GM19372 (cell line): ENCODE measurements at regions not wholly inside any gene's neighbourhood (a gene's known extent, or its start where the extent isn't known, plus 50 kb on each side); places are given as distances from the start of the nearest gene placed in this dataset.

Experiments
- ATAC-seq: cut with Tn5 transposase; IDR thresholded peaks from one replicate; pipeline ENCODE4 v1.9.1; 2021; ENCODE audit warnings: mild to moderate bottlenecking, low read depth, moderate library complexity; ENCODE audit not compliant: unreplicated experiment

DNA sequence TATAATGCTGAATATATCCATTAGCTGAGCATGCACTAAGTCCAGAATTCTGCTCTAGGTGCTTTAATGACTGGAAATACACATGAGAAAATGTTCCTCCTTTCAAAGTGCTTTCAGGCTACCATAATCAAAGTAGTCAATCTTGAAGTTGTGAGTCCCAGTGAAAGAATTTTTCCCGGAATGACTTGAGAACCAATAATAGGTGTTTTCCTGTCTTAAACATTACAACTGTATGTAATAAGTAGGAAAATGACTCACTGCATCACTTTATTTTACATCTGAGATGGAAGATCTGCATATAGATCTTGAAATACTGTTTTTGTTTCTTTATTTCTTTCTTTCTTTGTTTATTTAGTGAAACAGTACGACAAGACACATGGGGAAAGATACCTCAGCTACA lies 437.4 kb upstream of the JAG1 start:
- no peak for ATAC-seq

DNA sequence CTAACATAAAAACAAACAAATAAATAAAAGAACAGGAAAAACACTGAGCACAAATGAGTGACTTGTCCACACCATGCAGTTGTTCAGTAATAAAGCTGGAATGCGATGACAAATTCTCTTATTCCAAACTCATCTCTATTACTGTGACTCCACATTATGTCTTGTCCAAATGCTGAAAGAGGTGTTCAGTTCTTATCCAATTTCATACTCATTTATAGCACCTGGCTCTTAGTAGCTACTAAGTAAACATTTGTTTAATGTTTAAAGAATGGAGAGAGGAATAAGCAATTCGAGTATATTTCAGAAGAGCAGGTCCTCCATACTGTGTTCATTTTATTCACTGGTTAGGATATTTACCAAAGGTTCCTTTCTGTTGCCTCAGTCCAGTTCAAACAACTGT lies 439.0 kb upstream of the JAG1 start:
- ATAC-seq, result no peak

DNA sequence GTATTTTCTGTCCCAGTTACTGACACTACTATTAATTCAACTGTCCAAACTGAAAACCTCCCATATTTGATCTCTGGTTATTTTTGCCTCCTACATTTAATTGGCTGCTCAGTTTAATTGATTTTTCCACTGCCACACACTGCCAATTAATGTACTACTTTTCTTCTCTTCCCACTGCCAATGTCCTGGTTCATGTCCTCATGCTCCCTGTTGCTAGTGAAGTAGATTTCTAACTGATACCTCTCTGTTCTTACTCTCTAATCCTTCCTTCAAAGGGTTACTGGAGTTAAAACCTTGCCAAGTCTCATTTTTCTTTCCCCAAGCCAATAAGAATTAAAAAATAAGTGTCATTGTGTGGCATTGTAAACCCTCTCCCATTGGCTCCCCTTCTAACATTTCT lies 440.6 kb upstream of the JAG1 start:
- no peak for ATAC-seq

DNA sequence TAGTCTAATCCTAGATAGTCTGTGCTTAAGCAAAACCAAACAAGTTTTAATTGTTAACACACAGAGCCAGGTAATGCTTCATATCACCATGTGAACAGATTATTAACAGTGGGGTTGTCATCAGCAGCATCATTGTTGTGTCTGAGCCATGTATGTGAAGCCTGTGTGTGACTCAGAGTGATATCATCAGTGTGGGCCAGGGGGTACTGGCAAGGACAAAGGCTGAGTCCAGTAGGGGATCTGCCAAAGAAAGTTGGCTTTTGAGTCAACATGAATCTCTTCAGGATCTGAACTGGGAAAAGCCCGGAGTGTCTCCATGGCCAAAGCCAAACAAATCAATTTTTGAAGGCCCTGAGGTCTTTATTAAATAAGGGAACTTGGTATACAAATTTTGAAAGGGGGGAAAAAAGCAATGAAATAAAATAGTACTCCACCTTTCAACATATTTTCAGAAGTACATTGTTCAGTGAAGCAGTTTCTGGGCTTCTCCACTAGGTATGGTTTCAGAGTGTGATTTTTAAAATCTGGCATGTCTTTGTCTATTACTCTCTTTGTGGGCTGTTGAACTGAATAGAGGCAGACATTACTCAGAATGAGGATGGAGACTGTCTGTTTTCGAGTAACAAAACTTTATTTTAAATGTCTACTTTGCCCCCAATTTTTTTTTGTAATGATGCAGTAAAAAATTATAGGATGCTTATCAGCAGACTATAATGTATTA lies 444.2 kb upstream of the JAG1 start:
- ATAC-seq, result no peak

DNA sequence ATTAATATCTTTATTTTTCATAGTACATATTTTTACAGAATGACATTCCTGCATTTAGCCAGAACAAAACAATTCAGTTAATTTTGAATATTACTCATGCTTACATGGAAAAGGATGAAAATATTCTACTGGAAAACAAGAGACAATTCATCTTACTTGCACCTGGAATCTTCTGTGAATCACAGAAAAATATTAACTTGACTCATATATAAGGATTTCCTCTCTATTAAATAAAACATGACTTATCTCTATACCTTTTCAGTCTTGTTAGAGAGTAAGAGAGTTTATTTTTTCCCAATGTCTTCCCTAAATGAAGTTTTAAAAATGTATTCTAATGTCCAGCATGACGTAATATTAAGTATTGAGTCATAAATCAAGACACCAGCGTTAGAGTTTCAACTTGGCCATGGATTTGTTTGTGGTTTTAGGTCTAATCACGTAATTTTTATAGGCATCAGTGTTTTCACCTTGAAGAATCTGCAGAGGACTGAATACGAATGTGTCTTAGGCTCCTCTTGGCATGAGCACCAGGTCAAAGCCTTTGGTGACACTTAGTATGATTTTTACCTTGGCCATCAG lies 445.1 kb upstream of the JAG1 start:
- ATAC-seq, result no peak

DNA sequence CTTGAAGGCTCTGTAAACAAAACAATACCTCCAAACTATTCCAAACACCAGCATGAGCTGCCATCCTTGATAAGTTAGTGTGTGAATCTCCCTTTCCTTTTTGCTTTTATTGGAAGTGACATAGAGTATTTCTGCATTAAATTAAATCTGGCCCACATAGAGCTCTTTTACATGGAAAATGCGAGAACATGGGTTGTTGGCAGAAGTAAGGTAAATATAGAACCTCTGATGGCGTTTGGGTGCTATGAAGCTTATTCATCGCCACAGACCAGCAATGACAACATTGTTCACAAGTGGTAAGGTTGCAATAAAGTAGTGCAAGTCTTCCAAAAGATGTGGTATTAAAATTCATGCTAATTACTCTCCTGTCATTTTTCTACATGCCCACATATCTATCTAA lies 445.8 kb upstream of the JAG1 start:
- no peak for ATAC-seq

DNA sequence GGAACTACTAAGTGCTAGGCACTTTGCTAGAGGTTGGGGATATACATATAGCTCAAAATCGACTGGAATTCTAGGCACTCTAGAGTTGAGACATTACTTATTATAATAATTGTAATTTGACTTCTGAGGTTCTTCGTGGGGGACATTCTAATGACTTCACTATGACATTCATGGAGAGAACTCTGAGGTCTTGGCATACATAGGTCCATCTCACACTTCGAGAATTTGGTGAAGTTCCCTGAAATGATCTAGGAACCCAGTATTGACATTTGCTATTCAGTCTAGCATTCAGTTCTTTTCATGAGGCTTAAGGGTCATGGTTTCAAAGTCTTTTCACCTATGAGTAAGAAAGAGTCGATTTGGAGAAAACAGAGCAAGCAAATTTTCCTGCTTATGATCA lies 446.6 kb upstream of the JAG1 start:
- no peak for ATAC-seq

DNA sequence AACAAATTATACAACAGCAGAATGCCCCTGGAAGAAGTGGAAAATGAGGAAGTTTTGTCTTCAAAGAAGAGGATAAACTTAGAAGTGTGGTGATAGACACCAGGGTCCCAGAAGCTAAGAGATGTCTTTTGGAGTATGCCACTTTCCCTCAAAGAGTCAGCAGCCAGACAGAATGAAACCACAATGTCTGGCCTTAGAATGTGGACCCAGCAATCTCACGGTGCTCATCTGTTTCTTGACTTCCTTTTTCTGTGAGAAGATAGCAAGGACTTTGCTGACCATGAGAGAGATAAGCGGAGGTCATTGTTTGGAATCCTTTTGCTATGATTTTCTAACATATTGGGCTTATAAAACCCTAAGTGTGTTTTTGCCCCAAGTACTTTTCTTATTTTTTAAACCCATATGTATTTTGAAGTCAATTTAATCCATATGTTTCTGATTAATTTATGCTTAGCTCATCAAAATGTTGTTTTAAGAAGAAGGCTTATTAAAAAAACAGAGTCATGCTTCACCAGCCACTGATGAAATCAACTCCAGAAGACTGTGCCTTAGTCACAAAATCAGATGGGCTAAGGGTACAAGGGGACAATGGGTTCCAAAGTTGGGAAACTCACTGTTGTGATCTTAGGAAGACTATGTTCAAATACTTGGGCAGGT lies 451.2 kb upstream of the JAG1 start:
- no peak for ATAC-seq

DNA sequence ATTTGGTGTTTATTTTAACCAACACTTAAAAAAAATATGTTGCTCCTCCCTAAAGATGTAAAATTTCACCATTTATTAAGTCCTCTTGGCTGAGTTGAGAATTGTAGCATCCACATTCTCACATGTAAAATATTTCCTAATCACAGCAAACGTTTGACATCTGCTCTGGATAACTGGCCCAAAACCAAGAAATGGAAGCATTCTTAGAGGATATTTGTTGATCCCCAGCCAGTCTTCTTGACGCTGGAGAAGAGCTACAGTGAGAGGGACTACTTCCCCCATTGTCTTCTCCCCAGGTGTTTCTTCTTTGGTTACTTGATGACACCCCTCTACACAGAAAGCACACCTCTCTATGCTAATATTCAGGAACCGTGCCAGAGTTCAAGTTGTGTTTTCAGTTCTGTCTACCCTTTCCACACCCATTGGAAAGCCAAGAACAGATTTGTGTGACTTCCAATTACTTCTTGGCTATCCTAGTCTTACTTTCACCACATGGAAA lies 454.5 kb upstream of the JAG1 start:
- no peak for ATAC-seq

DNA sequence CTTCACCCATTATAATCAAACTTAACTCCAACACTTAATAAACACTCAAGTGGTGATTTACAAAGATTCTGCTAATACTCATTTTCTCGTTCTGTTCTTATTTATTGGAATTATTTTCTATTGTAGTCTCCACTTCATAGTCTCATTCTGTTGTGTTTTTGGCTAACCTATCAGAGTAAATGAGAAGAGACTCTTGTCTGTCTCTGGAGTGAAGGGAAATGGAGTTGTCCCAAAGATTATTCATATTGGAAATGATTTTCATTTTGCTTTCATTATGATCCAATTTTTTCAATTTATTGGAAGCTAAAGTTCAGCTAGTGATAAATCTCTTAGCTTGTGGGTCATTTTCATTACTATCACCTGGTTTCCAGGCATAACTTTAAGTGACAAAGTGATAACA lies 454.9 kb upstream of the JAG1 start:
- no peak for ATAC-seq

DNA sequence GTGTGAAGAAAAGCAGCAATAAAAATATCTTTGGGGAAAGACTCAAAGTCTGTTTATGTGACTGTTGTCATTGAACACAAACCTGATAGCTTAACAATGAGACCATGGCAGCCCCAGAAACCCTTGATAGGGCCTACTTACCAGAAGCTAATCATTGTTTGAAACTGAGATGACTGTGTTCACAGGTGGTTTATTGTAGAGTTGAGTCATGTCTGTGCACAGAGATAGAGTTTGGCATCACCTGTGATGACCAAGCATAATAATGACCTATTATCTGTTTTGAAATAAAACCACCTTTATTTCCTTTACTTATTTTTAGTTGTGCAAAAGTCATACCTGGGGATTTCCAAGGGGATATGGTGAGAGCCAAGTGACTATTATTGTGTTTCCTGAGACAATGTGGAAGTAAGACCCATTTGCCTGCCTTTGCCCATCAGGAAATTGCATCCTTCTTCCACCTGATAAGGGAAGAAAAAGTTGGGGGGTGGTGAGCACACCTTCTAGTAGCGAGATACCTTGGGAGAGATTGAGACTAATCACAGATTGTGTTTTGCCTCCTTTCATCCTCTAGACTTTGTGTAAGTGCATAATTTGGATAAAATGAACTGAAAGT lies 456.9 kb upstream of the JAG1 start:
- no peak for ATAC-seq

DNA sequence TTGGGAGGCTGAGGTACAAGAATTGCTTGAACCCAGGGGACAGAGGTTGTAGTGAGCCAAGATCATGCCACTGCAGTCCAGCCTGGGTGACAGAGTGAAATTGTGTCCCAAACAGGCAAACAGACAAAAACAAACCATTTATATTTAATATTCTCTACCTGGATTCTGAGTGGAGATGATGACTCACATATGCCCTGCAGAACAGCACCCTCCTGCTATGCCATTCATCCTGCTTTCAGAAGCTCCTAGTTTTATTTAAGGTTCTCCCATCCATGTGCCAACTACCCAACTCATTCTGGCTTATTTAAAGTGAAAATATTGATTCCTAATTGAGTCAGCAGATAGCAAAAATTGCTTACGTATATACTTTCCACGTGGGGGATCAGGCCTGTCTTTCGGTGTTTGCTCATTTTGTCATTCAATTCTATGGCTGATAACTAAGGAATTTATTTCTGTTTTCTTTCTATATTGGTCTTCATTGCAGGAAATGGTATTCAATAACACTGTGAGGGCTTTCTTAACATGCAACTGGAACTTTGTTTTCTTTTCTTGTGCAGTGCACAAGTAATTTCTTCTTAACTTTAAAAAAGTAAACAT lies 459.1 kb upstream of the JAG1 start:
- no peak for ATAC-seq

DNA sequence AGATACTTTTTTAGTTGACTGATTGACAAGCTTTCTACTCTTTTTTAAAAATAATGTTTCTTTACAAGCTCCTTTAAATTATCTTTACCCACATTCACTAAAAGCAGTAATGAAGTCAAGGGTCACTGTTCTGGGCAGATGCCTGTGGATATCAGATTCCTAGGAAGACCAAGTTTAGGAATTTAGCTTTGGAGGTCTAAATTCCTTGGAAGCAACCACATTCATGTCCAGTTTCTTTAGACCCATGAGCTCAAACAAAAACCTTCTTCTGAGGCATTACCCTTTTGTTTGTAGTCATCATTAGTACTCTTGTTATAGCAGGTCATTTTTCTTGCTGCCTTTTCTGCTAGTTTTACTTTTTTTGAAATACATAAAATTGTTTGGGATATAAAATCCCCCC lies 462.9 kb upstream of the JAG1 start:
- ATAC-seq, result no peak

DNA sequence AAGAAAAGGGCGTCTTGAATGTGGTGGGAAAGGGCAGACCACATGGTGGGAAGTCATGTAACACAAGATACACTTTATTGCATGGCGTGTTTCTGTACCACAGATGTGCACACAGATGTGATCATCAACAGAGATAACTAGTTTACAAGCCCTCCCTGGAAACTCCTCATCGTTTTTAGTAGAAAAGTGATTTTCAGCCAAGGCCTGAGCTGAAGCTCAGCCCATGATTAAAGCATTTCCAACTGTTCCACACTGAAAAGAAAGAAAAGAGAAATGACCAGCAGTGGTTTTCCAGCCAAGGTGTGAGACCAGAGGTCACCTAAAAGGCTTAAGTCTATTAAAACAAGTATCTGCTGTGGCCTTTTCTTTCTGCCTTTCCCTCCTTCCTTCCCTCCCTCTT lies 463.9 kb upstream of the JAG1 start:
- ATAC-seq, result no peak

DNA sequence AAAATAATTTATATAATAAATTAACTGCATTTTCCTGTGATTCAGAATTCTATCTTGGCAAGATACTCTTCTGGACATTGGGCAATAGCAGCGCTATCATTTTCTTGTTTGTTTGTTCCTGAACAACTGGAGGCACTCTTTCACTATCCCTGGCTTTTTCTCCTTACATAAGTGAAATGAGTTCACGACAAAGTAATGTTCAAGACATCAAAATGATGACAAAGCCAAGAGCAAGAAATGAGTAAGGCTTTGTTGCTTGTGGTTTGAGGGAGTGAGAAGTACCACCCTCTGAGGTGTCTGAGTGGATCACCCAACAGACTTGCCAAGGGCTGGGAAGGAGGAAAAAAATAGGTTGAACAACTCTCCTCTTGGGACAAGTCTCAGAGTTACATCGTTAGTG lies 466.6 kb upstream of the JAG1 start:
- no peak for ATAC-seq

DNA sequence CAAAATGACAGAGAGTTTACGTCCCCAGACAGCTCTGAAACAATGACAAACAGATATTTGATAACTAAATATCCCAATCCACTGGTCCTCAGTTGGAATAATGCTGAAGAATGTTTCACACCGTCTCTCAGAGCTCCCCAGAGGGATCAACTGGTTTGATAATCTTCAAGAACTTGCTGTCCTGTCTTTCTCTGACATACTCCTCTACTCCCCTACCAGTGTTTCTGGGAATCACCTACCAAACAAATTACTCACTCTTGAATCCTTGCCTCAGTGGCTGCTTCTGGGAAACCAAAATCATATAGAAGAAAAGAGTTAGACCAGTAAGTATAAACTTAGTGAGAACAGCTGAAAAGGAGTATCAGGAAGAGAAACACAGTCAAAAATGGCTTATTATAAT lies 469.7 kb upstream of the JAG1 start:
- ATAC-seq, result no peak

DNA sequence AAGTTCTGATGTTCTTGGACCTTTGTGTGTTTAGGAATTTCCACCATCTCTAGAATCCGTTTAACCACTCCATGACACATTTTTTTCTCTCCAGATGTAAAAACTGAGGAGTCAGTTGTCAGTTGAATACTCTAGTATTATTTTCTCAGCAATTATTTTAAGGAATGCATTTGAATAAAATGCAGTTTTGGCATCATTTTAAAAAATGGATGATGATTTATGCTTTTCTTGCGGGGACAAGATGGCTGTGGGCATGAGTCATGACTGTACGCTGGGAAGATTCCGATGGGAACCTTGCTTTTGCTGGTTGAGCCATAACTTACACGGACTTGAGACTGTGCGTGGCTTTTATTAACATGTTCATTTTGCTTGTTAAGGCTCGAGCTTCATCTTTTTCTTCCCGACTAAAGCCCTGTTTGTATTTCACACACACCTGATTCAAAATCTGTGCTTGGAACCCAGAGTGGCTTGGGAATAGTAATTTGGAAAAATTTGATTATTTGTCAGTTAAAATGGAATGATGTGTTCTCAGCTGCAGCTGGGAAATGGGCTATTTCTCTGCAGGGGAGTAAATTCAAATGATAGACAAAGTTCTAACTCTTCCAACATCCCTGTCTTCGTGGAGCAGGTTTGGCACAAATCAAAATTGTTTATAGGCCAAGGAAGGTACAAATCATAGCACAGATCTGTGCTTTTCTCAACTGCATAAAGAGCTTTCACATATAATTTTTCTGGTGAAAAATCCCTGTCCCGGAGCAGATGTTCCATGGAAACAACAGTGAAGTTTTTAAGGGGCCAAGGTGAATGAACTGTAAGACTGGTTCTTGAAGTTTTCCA lies 470.5 kb upstream of the JAG1 start:
- ATAC-seq, result no peak

DNA sequence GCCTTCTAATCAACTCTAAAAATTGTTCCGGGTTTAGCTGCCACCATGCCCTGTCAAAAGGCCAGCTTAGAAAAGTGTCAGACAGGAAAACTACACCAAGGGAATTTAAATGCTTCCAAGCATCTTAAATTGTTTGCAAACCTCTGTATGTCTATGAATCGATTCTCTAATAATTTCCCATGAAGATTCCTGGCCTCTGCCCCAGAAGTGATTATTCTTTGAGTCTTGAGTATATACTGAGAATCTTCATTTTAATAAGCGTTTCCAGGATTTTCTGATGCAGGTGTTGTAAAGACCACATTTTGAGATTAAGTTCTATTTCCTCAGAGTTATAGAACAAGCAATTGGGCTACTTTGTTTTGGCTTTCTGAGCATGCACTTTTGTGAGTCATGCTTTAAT lies 471.8 kb upstream of the JAG1 start:
- no peak for ATAC-seq

DNA sequence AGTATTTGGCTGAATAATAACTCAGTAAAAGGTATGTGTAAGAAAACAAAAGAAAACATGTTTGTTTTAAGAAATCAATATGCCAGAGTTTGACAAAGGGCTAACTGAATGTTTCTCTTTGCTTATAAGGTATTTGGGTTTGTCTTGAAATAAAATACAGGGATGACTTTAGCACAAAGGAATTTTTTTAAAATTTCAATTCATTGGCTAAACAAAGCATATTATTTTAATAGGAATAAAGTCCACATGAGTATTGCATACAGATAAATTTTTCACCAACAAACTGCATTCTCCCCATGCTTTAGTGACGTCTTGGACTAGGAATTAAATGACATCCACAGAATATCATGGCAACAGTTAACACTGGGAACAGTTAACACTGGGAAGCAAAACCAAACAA lies 480.0 kb upstream of the JAG1 start:
- ATAC-seq, result no peak

DNA sequence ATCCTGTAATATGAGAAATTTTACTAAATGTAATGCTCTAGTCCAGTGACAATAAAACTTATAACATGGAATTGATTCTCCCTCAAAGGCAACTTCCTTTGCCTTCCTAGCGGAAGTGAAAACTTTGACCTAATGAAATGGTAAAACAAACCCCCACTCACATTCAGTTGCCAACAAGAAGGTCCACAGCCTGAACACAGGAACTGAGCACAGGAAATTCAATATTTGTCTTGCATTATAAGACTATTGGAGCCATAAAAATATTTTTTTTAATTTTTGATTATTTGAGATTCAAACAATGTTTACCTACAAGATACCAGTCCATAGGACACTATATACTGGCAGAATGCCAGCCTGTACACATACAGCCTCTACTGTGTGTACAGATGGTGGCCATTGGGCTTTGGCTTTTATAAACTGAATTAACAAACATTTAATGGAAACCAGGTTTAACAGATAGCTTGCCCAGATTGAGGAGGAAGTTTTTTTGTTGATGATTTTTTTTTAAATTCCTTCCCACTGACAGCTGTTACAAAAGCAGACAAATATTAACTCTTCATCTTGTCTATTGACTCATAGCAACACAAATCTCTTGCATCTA lies 481.5 kb upstream of the JAG1 start:
- ATAC-seq, result no peak
